ENCODE measurements at regions not wholly inside any gene's neighbourhood (a gene's known extent, or its start where the extent isn't known, plus 50 kb on each side); places are given as distances from the start of the nearest gene placed in this dataset.

GRCh38 chr5:105593011-105593760, 2030.6 kb upstream of the NUDT12 start:
- no peaks in the 10 kb centered on the region for H4K20me1 ChIP-seq
- no peaks in the 10 kb centered on the region for H3K36me3 ChIP-seq
- no peak overlapping the region for H3K4me3 ChIP-seq
- no peaks in the 10 kb centered on the region for H3K27me3 ChIP-seq
- no peak overlapping the region for H3K4me2 ChIP-seq
- H3K9ac ChIP-seq, result no peak overlapping the region
- no peaks in the 10 kb centered on the region for H3K4me1 ChIP-seq
- TF ChIP-seq Cebpa-rat (IDR thresholded peaks at IDR 0.05), result no peak
- H3K27ac ChIP-seq, result no peak overlapping the region
- no peaks in the 10 kb centered on the region for H3K9me3 ChIP-seq

GRCh38 chr5:105587963-105588662, 2025.5 kb upstream of the NUDT12 start:
- Histone ChIP-seq H3K9me3 (no peaks in the 10 kb centered on the region), H3K27ac (no peak overlapping the region), H3K4me2 (no peak overlapping the region), H3K4me3 (no peak overlapping the region), H3K36me3 (no peaks in the 10 kb centered on the region), H4K20me1 (no peaks in the 10 kb centered on the region), H3K4me1 (no peaks in the 10 kb centered on the region), H3K27me3 (no peaks in the 10 kb centered on the region), H3K9ac (no peak overlapping the region)
- TF ChIP-seq Cebpa-rat (IDR thresholded peaks at IDR 0.05), result no peak

DNA sequence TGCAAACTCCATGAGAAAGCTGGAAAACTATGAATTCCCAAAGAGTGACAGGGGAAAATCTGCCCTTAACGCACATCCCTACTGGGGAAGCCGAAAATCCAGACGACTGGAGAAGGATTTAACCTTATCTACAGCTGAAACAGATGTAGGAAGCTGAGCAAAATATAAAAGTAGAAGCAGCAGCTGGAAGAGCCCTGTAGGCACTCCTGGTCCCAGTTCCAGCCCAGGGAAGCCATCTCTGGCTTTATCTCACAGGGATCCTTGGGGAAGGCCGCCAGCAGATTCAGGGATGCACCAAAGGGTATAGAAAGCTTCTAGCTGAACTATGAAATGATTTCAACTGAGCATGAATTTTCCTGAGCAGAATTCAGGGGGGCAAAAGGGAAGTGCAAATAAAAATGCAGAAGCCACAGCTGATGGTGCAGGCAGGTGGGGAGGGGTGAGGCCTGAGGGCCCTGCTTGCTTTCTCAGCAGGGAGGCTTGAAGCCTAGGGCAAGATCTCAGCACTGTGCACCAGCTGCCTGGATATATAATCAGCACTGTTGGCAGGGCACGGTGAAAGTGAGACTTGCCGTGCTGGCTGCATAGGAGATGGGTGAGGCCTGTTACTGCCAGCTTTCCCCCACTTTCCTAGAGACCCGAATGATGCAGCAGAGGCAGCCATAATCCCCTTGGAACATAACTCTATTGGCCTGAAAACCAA, 2019.5 kb upstream of the NUDT12 start:
- no peaks in the 10 kb centered on the region for H3K27me3 ChIP-seq
- no peak for TF ChIP-seq Cebpa-rat (IDR thresholded peaks at IDR 0.05)
- no peak overlapping the region for H3K27ac ChIP-seq

GRCh38 chr5:105573575-105573974, 2011.0 kb upstream of the NUDT12 start:
- Histone ChIP-seq H3K4me2 (no peak overlapping the region), H3K27me3 (no peaks in the 10 kb centered on the region), H3K9ac (no peak overlapping the region), H4K20me1 (no peaks in the 10 kb centered on the region), H3K4me1 (no peaks in the 10 kb centered on the region), H3K4me3 (no peak overlapping the region), H3K9me3 (no peaks in the 10 kb centered on the region; the same call in 1 of the 2 replicates), H3K27ac (no peak overlapping the region), H3K36me3 (no peaks in the 10 kb centered on the region)
- no peak for TF ChIP-seq Cebpa-rat (IDR thresholded peaks at IDR 0.05)

More for the DNA sequence above, 2019.5 kb upstream of the NUDT12 start:
- Histone ChIP-seq H3K4me1 (no peaks in the 10 kb centered on the region), H3K36me3 (no peaks in the 10 kb centered on the region), H3K4me3 (no peak overlapping the region), H4K20me1 (no peaks in the 10 kb centered on the region), H3K9me3 (no peaks in the 10 kb centered on the region; the same call in 1 of the 2 replicates), H3K4me2 (no peak overlapping the region), H3K9ac (no peak overlapping the region)

- Histone ChIP-seq H3K9ac (no peak overlapping the region), H3K36me3 (no peaks in the 10 kb centered on the region), H3K4me3 (no peak overlapping the region), H4K20me1 (no peaks in the 10 kb centered on the region), H3K4me2 (no peak overlapping the region), H3K27ac (no peak overlapping the region), H3K9me3 (no peaks in the 10 kb centered on the region), H3K4me1 (no peaks in the 10 kb centered on the region), H3K27me3 (no peaks in the 10 kb centered on the region)
- no peak for TF ChIP-seq Cebpa-rat (IDR thresholded peaks at IDR 0.05)
Observed at GRCh38 chr5:105565531-105565930, 2002.9 kb upstream of the NUDT12 start.

- Histone ChIP-seq H3K9ac (no peak overlapping the region), H3K4me1 (no peaks in the 10 kb centered on the region), H4K20me1 (no peaks in the 10 kb centered on the region), H3K27ac (no peak overlapping the region), H3K36me3 (no peaks in the 10 kb centered on the region), H3K27me3 (no peaks in the 10 kb centered on the region), H3K4me2 (no peak overlapping the region), H3K4me3 (no peak overlapping the region), H3K9me3 (no peaks in the 10 kb centered on the region)
- no peak for TF ChIP-seq Cebpa-rat (IDR thresholded peaks at IDR 0.05)
Observed at GRCh38 chr5:105563842-105564241, 2001.3 kb upstream of the NUDT12 start.

DNA sequence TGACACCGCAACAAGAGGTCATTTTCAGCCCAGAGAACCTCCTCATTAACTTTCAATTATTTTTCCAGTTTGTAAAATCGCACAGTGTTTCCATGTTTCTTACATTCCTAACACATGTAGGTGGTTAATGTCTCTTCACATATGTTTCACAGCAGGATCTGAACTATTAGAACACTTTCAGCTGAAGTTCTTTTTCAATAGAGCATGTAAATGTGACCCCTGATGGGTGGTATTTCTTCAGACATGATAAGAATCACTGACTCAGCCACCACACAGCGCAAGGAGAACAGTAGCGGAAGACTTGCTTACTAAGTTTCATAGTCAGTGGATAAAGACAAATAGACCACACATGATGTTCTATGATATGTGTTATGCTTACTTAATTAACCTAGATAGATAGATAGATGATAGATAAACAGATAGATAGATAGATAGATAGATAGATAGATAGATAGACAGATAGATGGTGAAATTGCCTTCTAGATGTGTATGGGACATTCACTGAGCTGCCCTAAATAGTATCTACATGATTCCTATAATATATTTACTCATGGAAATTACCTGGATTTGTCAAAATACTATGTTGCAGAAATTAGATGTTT, 1992.1 kb upstream of the NUDT12 start:
- H3K36me3 ChIP-seq, result no peaks in the 10 kb centered on the region
- no peaks in the 10 kb centered on the region for H3K27me3 ChIP-seq
- no peak overlapping the region for H3K9ac ChIP-seq
- TF ChIP-seq Cebpa-rat (IDR thresholded peaks at IDR 0.05), result no peak
- no peaks in the 10 kb centered on the region for H3K4me1 ChIP-seq
- H3K9me3 ChIP-seq, result no peaks in the 10 kb centered on the region
- H3K4me3 ChIP-seq, result no peak overlapping the region
- H3K27ac ChIP-seq, result no peak overlapping the region
- no peaks in the 10 kb centered on the region for H4K20me1 ChIP-seq
- no peak overlapping the region for H3K4me2 ChIP-seq

- H3K9me3 ChIP-seq, result no peaks in the 10 kb centered on the region
- no peak overlapping the region for H3K4me2 ChIP-seq
- H3K27ac ChIP-seq, result no peak overlapping the region
- no peaks in the 10 kb centered on the region for H3K27me3 ChIP-seq
- no peak for TF ChIP-seq Cebpa-rat (IDR thresholded peaks at IDR 0.05)
- H3K9ac ChIP-seq, result no peak overlapping the region
- H3K4me1 ChIP-seq, result peaks cover 8% of the 10 kb centered on the region
- no peaks in the 10 kb centered on the region for H3K36me3 ChIP-seq
- H3K4me3 ChIP-seq, result no peak overlapping the region
- H4K20me1 ChIP-seq, result no peaks in the 10 kb centered on the region
Observed at GRCh38 chr5:105544300-105544699, 1981.7 kb upstream of the NUDT12 start.

- Histone ChIP-seq H3K36me3 (no peaks in the 10 kb centered on the region), H3K9me3 (no peaks in the 10 kb centered on the region), H3K27me3 (no peaks in the 10 kb centered on the region), H3K4me3 (no peak overlapping the region), H3K9ac (no peak overlapping the region), H4K20me1 (no peaks in the 10 kb centered on the region), H3K27ac (no peak overlapping the region), H3K4me1 (peaks cover 14% of the 10 kb centered on the region), H3K4me2 (no peak overlapping the region)
- TF ChIP-seq Cebpa-rat (IDR thresholded peaks at IDR 0.05), result no peak
Observed at GRCh38 chr5:105536675-105537074, 1974.1 kb upstream of the NUDT12 start.
